ENCODE measurements at regions not wholly inside any gene's neighbourhood (a gene's known extent, or its start where the extent isn't known, plus 50 kb on each side); places are given as distances from the start of the nearest gene placed in this dataset.
A peak's percentile ranks its signal among the peaks of the same experiment; 100 is the strongest.

DNA sequence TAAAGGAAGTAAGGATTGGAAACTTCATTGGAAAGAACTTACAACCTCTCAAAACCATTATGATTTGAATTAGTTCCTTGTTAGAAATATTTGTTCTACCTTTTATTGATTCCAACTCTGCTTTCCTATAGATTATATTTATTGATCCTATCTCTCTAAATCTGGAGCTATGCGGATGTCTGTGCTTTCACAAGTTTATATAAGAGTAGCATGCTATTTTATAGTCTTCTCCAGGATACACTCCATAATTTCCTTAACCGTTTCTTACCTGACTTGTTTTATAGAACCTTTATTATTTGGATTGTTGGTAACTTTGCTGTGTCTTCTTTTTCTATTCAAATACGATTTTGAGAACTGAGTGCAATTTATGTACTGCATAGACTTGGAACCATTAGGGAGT lies 668.1 kb downstream of the RAPGEF2 start:
- Histone ChIP-seq H3K4me3 (ENCODE audit: low read length) (no peak overlapping the region), H4K20me1 (ENCODE audit: insufficient read depth, low read length) (no peaks in the 10 kb centered on the region), H3K27me3 (ENCODE audit: low read depth, low read length) (no peaks in the 10 kb centered on the region), H3K27ac (ENCODE audit: low read length) (no peak overlapping the region), H3K9me3 (ENCODE audit: insufficient read depth, low read length) (no peaks in the 10 kb centered on the region), H2AFZ (ENCODE audit: low read depth, low read length) (no peak overlapping the region), H3K9ac (ENCODE audit: low read length) (no peak overlapping the region), H3K79me2 (ENCODE audit: low read length) (no peaks in the 10 kb centered on the region), H3K4me2 (ENCODE audit: low read length) (no peak overlapping the region), H3K36me3 (replicated peaks; ENCODE audit: low read depth, low read length) (no peaks in the 10 kb centered on the region), H3K4me1 (ENCODE audit: low read length) (peaks cover 3% of the 10 kb centered on the region; the same call in 1 of the 2 replicates)
- no peak for TF ChIP-seq EZH2phosphoT487 (IDR thresholded peaks at IDR 0.05; ENCODE audit: low read depth)
- TF ChIP-seq, protein P1, sequence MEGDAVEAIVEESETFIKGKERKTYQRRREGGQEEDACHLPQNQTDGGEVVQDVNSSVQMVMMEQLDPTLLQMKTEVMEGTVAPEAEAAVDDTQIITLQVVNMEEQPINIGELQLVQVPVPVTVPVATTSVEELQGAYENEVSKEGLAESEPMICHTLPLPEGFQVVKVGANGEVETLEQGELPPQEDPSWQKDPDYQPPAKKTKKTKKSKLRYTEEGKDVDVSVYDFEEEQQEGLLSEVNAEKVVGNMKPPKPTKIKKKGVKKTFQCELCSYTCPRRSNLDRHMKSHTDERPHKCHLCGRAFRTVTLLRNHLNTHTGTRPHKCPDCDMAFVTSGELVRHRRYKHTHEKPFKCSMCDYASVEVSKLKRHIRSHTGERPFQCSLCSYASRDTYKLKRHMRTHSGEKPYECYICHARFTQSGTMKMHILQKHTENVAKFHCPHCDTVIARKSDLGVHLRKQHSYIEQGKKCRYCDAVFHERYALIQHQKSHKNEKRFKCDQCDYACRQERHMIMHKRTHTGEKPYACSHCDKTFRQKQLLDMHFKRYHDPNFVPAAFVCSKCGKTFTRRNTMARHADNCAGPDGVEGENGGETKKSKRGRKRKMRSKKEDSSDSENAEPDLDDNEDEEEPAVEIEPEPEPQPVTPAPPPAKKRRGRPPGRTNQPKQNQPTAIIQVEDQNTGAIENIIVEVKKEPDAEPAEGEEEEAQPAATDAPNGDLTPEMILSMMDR (IDR thresholded peaks at IDR 0.05; ENCODE audit: low read depth, low read length): no peak

DNA sequence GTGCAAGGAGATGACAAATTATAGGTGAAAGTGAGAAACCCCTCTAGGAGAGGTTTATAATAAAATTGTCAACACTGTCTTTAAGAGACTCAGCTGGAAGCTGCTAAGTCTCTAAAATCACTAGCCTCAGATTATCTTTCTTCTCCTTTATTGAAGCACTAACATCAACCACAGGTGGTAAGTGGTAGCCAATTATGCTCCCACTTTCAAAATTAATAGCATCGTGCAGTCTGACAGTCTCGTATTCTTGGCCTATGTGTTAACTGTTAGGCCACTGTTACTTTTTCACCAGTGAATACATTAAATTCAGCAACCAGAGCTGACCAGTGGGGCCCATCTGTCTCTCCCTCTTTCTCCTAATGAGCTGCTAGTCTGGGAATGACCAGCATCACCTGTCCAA lies 674.1 kb downstream of the RAPGEF2 start:
- TF ChIP-seq, protein P1 (IDR thresholded peaks at IDR 0.05; ENCODE audit: low read depth, low read length): no peak
- no peak for TF ChIP-seq EZH2phosphoT487 (IDR thresholded peaks at IDR 0.05; ENCODE audit: low read depth)
- Histone ChIP-seq H3K36me3 (replicated peaks; ENCODE audit: low read depth, low read length) (no peaks in the 10 kb centered on the region), H3K4me1 (ENCODE audit: low read length) (peaks cover 21% of the 10 kb centered on the region), H3K9ac (ENCODE audit: low read length) (no peak overlapping the region), H2AFZ (ENCODE audit: low read depth, low read length) (no peak overlapping the region), H3K4me2 (ENCODE audit: low read length) (no peak overlapping the region), H3K27me3 (ENCODE audit: low read depth, low read length) (no peaks in the 10 kb centered on the region), H3K27ac (ENCODE audit: low read length) (no peak overlapping the region), H3K79me2 (ENCODE audit: low read length) (no peaks in the 10 kb centered on the region), H3K4me3 (ENCODE audit: low read length) (no peak overlapping the region), H3K9me3 (ENCODE audit: insufficient read depth, low read length) (no peaks in the 10 kb centered on the region), H4K20me1 (ENCODE audit: insufficient read depth, low read length) (no peaks in the 10 kb centered on the region)

DNA sequence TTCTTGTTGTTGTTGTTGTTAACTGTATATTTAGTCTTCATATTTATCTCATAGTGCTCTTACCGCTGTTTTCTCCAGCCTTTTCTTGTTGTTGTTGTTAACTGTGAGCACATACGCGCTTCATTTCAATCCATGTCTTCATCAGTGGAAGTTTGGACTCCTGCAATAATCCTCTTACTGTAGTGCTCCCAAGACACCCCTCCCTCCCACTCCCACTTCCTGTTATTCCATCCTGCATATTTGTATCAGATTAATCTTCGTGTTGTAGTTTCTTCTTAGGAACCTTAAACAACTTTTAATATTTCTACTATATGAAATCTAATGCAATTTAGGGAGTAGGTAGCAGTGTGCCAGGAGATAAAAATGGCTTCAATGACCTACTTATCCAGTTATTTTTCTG lies 674.8 kb downstream of the RAPGEF2 start:
- no peaks in the 10 kb centered on the region for H4K20me1 ChIP-seq (ENCODE audit: insufficient read depth, low read length)
- H3K36me3 ChIP-seq (replicated peaks; ENCODE audit: low read depth, low read length): no peaks in the 10 kb centered on the region
- H3K4me2 ChIP-seq (ENCODE audit: low read length): no peak overlapping the region
- no peaks in the 10 kb centered on the region for H3K79me2 ChIP-seq (ENCODE audit: low read length)
- TF ChIP-seq EZH2phosphoT487 (IDR thresholded peaks at IDR 0.05; ENCODE audit: low read depth): no peak
- TF ChIP-seq, protein P1 (IDR thresholded peaks at IDR 0.05; ENCODE audit: low read depth, low read length): no peak
- H3K4me3 ChIP-seq (ENCODE audit: low read length): no peak overlapping the region
- H3K9ac ChIP-seq (ENCODE audit: low read length): no peak overlapping the region
- no peak overlapping the region for H3K27ac ChIP-seq (ENCODE audit: low read length)
- no peaks in the 10 kb centered on the region for H3K9me3 ChIP-seq (ENCODE audit: insufficient read depth, low read length)
- no peaks in the 10 kb centered on the region for H3K27me3 ChIP-seq (ENCODE audit: low read depth, low read length)
- H3K4me1 ChIP-seq (ENCODE audit: low read length): peaks cover 21% of the 10 kb centered on the region
- H2AFZ ChIP-seq (ENCODE audit: low read depth, low read length): no peak overlapping the region

DNA sequence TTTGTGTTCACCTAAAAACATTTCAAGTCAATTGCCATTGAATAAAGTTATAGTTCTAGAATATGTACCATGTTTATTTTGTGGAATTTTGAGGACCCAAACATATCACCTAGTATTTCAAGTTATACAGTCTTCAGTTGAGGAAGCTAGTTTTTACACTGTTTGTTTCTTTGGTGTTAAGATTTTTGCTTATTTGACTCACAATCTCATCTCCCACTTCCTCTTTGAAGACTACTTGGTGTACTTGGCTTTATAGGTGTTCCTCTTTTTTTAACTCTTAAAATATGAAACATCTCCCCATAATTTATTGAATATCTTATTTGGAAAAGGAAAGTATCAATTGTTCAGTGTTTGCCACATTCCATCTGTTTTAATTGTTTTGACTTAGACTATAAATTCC lies 675.4 kb downstream of the RAPGEF2 start:
- Histone ChIP-seq H3K79me2 (ENCODE audit: low read length) (no peaks in the 10 kb centered on the region), H3K27me3 (ENCODE audit: low read depth, low read length) (no peaks in the 10 kb centered on the region), H3K9me3 (ENCODE audit: insufficient read depth, low read length) (no peaks in the 10 kb centered on the region), H3K36me3 (replicated peaks; ENCODE audit: low read depth, low read length) (no peaks in the 10 kb centered on the region), H3K4me1 (ENCODE audit: low read length) (peaks cover 21% of the 10 kb centered on the region), H3K4me3 (ENCODE audit: low read length) (no peak overlapping the region), H3K4me2 (ENCODE audit: low read length) (peak overlapping the region; percentile 26), H3K9ac (ENCODE audit: low read length) (no peak overlapping the region), H2AFZ (ENCODE audit: low read depth, low read length) (no peak overlapping the region), H4K20me1 (ENCODE audit: insufficient read depth, low read length) (no peaks in the 10 kb centered on the region), H3K27ac (ENCODE audit: low read length) (no peak overlapping the region)
- TF ChIP-seq EZH2phosphoT487 (IDR thresholded peaks at IDR 0.05; ENCODE audit: low read depth): no peak
- TF ChIP-seq, protein P1 (IDR thresholded peaks at IDR 0.05; ENCODE audit: low read depth, low read length): no peak

Measured in OCI-LY3 (cell line).